A549 (cell line): ENCODE measurements at regions not wholly inside any gene's neighbourhood (a gene's known extent, or its start where the extent isn't known, plus 50 kb on each side); places are given as distances from the start of the nearest gene placed in this dataset.
A peak's percentile ranks its signal among the peaks of the same experiment; 100 is the strongest.

Source experiments
- ATAC-seq, 2 experiments: fragments of 200-7000 bp in 1 of 2; fragments of >200 bp in 1 of 2; cut with Nextera tagmentation in 1 of 2; cut with Tn5 transposase in 1 of 2; 3 replicates each; pipeline versions ENCODE4 v1.8.0 to v1.9.1; 2018 to 2020; ENCODE audit warnings: mild to moderate bottlenecking in 1 of 2, moderate library complexity in 1 of 2
- CTCF ChIA-PET: fragments of 300-600 bp; sonication (Branson Sonifier 250); formaldehyde crosslinking; extraction: SDS; loops from one replicate; lab custom pipeline; 2021; ENCODE audit warnings: antibody characterized with exemption, inconsistent platforms; lab: Yijun Ruan, JAX
- POLR2A ChIA-PET: fragments of 350-600 bp; formaldehyde crosslinking; extraction: SDS; loops from one replicate; lab custom pipeline; 2021; ENCODE audit warnings: antibody characterized with exemption, inconsistent platforms; lab: Yijun Ruan, JAX
- DNase-seq, 2 experiments: peaks; one replicate each; pipeline versions ENCODE4 v3.0.0 to v3.0.0-alpha.2; 2011 to 2016; ENCODE audit warnings: low read depth in 1 of 2, low spot score in 1 of 2
- FAIRE-seq: peaks from 2 replicates; lab custom pipeline; 2011; peaks lifted over from hg19 to GRCh38; lab: Jason Lieb, UNC
- H3K27ac ChIP-seq, 2 experiments: fragments of >200 bp; sonication (Bioruptor Twin); formaldehyde crosslinking; 3 replicates each; pipeline ENCODE4 v1.5.1; 2016 to 2017
- H3K4me1 ChIP-seq: fragments of >200 bp; sonication (Bioruptor Twin); formaldehyde crosslinking; 3 replicates; pipeline ENCODE4 v1.6.1; 2016
- H3K4me2 ChIP-seq: fragments of >200 bp; sonication (Bioruptor Twin); formaldehyde crosslinking; 3 replicates; pipeline ENCODE4 v1.6.1; 2016
- H3K4me3 ChIP-seq: fragments of >200 bp; sonication (Bioruptor Twin); formaldehyde crosslinking; 3 replicates; pipeline ENCODE4 v1.5.1; 2016
- H3K9me3 ChIP-seq: fragments of >200 bp; sonication (Bioruptor Twin); formaldehyde crosslinking; 3 replicates; pipeline ENCODE4 v1.6.1; 2016
- CBX2 ChIP-seq: fragments of 200-600 bp; sonication (generic); IDR thresholded peaks from 2 replicates; pipeline ENCODE4 v1.6.1; 2016; ENCODE audit warnings: low read depth, mild to moderate bottlenecking, borderline replicate concordance
- CEBPB ChIP-seq, 2 experiments: fragments of >200 bp in 1 of 2; sonication (Bioruptor Twin) in 1 of 2; formaldehyde crosslinking in 1 of 2; IDR thresholded peaks; 2 replicates each; pipeline ENCODE4 v1.6.1; 2012 to 2016
- CHD2 ChIP-seq: fragments of 150-350 bp; IDR thresholded peaks from 2 replicates; pipeline ENCODE4 v1.6.1; 2014; ENCODE audit warnings: low read length; ENCODE audit not compliant: partially characterized antibody
- CHD4 ChIP-seq: fragments of 200-600 bp; sonication (generic); IDR thresholded peaks from 2 replicates; pipeline ENCODE4 v1.6.1; 2016; ENCODE audit warnings: antibody characterized with exemption, mild to moderate bottlenecking, borderline replicate concordance
- EHF ChIP-seq: fragments of 250-450 bp; sonication (Bioruptor Pico); IDR thresholded peaks from 2 replicates; pipeline ENCODE4 v1.5.0; 2020; ENCODE audit warnings: mild to moderate bottlenecking
- EP300 ChIP-seq, 2 experiments: fragments of >200 bp; sonication (Bioruptor Twin); formaldehyde crosslinking; IDR thresholded peaks; 2 replicates in 1 of 2; 3 replicates in 1 of 2; pipeline ENCODE4 v1.6.1; 2016 to 2017
- FOSB ChIP-seq: fragments of 250-450 bp; sonication (Bioruptor Pico); IDR thresholded peaks from 2 replicates; pipeline ENCODE4 v1.5.0; 2020; ENCODE audit warnings: mild to moderate bottlenecking, moderate library complexity
- FOXS1 ChIP-seq: fragments of 250-450 bp; sonication (Bioruptor Pico); IDR thresholded peaks from 2 replicates; pipeline ENCODE4 v1.5.0; 2020; ENCODE audit warnings: mild to moderate bottlenecking, moderate library complexity
- HDAC2 ChIP-seq: fragments of 200-600 bp; sonication (generic); IDR thresholded peaks from 2 replicates; pipeline ENCODE4 v1.6.1; 2016
- HOXB5 ChIP-seq: fragments of 250-450 bp; sonication (Bioruptor Pico); IDR thresholded peaks from 2 replicates; pipeline ENCODE4 v1.5.0; 2020; ENCODE audit warnings: mild to moderate bottlenecking, moderate library complexity
- KDM1A ChIP-seq: fragments of 200-600 bp; sonication (generic); IDR thresholded peaks from 2 replicates; pipeline ENCODE4 v1.6.1; 2016; ENCODE audit warnings: low read depth, mild to moderate bottlenecking
- MYC ChIP-seq: IDR thresholded peaks from 2 replicates; pipeline ENCODE4 v1.6.1; 2012; ENCODE audit warnings: mild to moderate bottlenecking, inconsistent platforms, low read length, improper control_type of control experiment, borderline replicate concordance
- NFE2L2 ChIP-seq: fragments of 150-350 bp; conservative IDR thresholded peaks from 2 replicates; pipeline ENCODE4 v1.6.1; 2014; ENCODE audit warnings: low read length
- NR3C1 ChIP-seq: fragments of >200 bp; sonication (Bioruptor Twin); formaldehyde crosslinking; IDR thresholded peaks from 3 replicates; pipeline ENCODE4 v1.6.1; 2017
- POLR2AphosphoS2 ChIP-seq: conservative IDR thresholded peaks from 2 replicates; pipeline ENCODE4 v1.6.1; 2012; ENCODE audit warnings: low read length, improper control_type of control experiment, inconsistent platforms
- RAD21 ChIP-seq, 2 experiments: fragments of >200 bp in 1 of 2; sonication (Bioruptor Twin) in 1 of 2; formaldehyde crosslinking in 1 of 2; IDR thresholded peaks in 1 of 2; conservative IDR thresholded peaks in 1 of 2; 2 replicates in 1 of 2; 3 replicates in 1 of 2; pipeline ENCODE4 v1.6.1; 2012 to 2018; ENCODE audit warnings: inconsistent platforms in 1 of 2
- REST ChIP-seq: fragments of 200-600 bp; sonication (generic); IDR thresholded peaks from 2 replicates; pipeline ENCODE4 v1.6.1; 2016; ENCODE audit warnings: antibody characterized with exemption, mild to moderate bottlenecking, moderate library complexity
- SMC3 ChIP-seq: fragments of >200 bp; sonication (Bioruptor Twin); formaldehyde crosslinking; IDR thresholded peaks from 3 replicates; pipeline ENCODE4 v1.6.1; 2018; ENCODE audit warnings: inconsistent platforms
- SREBF2 ChIP-seq: fragments of 450-650 bp; IDR thresholded peaks from 2 replicates; pipeline ENCODE4 v1.6.1; 2014; ENCODE audit warnings: mild to moderate bottlenecking, moderate library complexity
- ZNF302 ChIP-seq: fragments of 250-450 bp; sonication (Bioruptor Pico); IDR thresholded peaks from 2 replicates; pipeline ENCODE4 v1.9.0; 2021; ENCODE audit warnings: inconsistent platforms, mild to moderate bottlenecking, moderate library complexity
- WGBS: methylation state at CpG from one replicate; pipeline ENCODE4 v1.1.6; 2017; ENCODE audit errors: missing lambda C conversion rate; 5-methylcytosine and 5-hydroxymethylcytosine counted together
- TF ChIP-seq, protein P1 (sequence below): fragments of >200 bp; sonication (Bioruptor Twin); formaldehyde crosslinking; IDR thresholded peaks from 3 replicates; pipeline ENCODE4 v1.6.1; 2016
- TF ChIP-seq, protein P2 (sequence below): IDR thresholded peaks from 2 replicates; pipeline ENCODE4 v1.6.1; 2012
- TF ChIP-seq, protein P3 (sequence below): fragments of 450-650 bp; IDR thresholded peaks from 2 replicates; pipeline ENCODE4 v1.6.1; 2014; ENCODE audit warnings: antibody characterized with exemption
- TF ChIP-seq, protein P4 (sequence below): fragments of 250-450 bp; sonication (Bioruptor Pico); IDR thresholded peaks from 2 replicates; pipeline ENCODE4 v1.5.0; 2020; ENCODE audit warnings: low read depth, mild to moderate bottlenecking, moderate library complexity

DNA sequence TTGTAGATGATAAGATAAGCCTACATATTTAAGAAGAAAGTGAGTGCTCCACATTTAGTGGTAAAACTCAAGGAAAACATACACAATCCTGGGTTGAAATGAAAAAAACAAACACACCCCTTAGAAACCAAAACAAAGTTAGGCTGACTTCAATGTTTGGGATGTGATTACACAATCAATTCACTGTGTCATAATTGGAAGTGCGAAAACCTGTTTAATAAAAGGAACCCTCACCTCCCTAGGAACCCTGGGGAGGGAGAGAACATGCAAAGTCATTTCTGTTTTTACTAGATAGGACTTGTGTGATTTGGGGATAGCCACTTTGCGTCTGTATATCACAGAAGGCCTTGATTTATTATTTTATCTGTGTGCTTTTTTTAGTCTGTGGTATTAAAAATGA lies 275.0 kb downstream of the NFKBIZ start:
- POLR2A ChIA-PET: no interaction called here
- 0 out of 3 replicates have a peak overlapping the region, but pooled peaks have one; percentile 2 for H3K4me2 ChIP-seq
- peaks cover 7% of the 10 kb centered on the region for H3K9me3 ChIP-seq
- DNase-seq: no peak
- ATAC-seq: no peak
- no peak overlapping the region for H3K4me3 ChIP-seq
- TF ChIP-seq CEBPB (IDR thresholded peaks at IDR 0.05): 0 out of 4 replicates have a peak, but pooled peaks of 1 of the 2 experiments have one; percentile 8
- TF ChIP-seq EHF: no peak
- TF ChIP-seq RAD21 (conservative IDR thresholded peaks at IDR 0.05 in 1 of 2, IDR thresholded peaks at IDR 0.05 in 1 of 2): no peak
- TF ChIP-seq, all 56 proteins: peak for 1
- CTCF ChIA-PET: interaction anchor here (1.1 kb wide), 1 partner anchor 101 kb away, joined by 3 read pairs; no protein-coding TSS in a partner anchor
- no peak for FAIRE-seq
- Histone ChIP-seq H3K27ac (no peak overlapping the region), H3K4me1 (peaks cover 20% of the 10 kb centered on the region)
- 43% methylated on average over 2 of the region's 2 CpGs for WGBS

DNA sequence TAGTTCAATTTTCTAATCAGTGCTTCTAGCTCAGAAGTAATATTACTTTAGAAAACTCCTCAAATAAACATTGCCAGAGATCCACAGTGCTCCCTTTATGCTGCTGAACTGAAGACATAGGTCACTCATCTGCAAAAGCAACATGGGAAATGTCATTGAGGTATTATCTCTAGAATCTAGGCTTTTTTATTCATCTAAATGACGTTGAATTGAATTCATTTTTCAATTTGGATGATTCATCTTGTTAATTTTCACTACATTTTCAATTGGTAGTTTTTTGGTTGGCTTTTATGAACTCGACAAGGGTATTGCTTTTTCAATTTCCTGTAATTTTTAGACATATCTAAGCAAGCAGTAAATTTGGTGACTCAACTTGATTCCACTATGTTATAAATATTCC lies 275.4 kb downstream of the NFKBIZ start:
- TF ChIP-seq FOXS1 (no peak), NFE2L2 (no peak), POLR2AphosphoS2 (no peak), EP300 (IDR thresholded peaks at IDR 0.05) (no peak), KDM1A (no peak), FOSB (CRISPR knock-in tag) (no peak), CHD4 (no peak), HDAC2 (no peak), ZNF302 (CRISPR knock-in tag) (no peak), NR3C1 (no peak), REST (no peak), SREBF2 (no peak)
- TF ChIP-seq, protein P1, sequence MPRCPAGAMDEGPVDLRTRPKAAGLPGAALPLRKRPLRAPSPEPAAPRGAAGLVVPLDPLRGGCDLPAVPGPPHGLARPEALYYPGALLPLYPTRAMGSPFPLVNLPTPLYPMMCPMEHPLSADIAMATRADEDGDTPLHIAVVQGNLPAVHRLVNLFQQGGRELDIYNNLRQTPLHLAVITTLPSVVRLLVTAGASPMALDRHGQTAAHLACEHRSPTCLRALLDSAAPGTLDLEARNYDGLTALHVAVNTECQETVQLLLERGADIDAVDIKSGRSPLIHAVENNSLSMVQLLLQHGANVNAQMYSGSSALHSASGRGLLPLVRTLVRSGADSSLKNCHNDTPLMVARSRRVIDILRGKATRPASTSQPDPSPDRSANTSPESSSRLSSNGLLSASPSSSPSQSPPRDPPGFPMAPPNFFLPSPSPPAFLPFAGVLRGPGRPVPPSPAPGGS: no peak
- TF ChIP-seq, protein P2, sequence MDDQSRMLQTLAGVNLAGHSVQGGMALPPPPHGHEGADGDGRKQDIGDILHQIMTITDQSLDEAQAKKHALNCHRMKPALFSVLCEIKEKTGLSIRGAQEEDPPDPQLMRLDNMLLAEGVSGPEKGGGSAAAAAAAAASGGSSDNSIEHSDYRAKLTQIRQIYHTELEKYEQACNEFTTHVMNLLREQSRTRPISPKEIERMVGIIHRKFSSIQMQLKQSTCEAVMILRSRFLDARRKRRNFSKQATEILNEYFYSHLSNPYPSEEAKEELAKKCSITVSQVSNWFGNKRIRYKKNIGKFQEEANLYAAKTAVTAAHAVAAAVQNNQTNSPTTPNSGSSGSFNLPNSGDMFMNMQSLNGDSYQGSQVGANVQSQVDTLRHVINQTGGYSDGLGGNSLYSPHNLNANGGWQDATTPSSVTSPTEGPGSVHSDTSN: no peak
- Histone ChIP-seq H3K27ac (no peak overlapping the region), H3K4me3 (no peak overlapping the region), H3K4me1 (peaks cover 22% of the 10 kb centered on the region), H3K9me3 (peaks cover 7% of the 10 kb centered on the region), H3K4me2 (no peak overlapping the region)
- DNase-seq (no peak), FAIRE-seq (peak; percentile 61), ATAC-seq (no peak)
- 45% methylated on average over 2 of the region's 2 CpGs for WGBS
- ChIA-PET CTCF (interaction anchor here (1.1 kb wide), 1 partner anchor 100 kb away, joined by 3 read pairs; no protein-coding TSS in a partner anchor), POLR2A (no interaction called here)

- FAIRE-seq: no peak
- no peak for TF ChIP-seq KDM1A
- no peak for TF ChIP-seq SMC3
- TF ChIP-seq, protein P2: no peak
- no peak for TF ChIP-seq MYC
- no peak for TF ChIP-seq HOXB5 (CRISPR knock-in tag)
- no peak for TF ChIP-seq CHD2
- TF ChIP-seq NFE2L2: no peak
- TF ChIP-seq, protein P3, sequence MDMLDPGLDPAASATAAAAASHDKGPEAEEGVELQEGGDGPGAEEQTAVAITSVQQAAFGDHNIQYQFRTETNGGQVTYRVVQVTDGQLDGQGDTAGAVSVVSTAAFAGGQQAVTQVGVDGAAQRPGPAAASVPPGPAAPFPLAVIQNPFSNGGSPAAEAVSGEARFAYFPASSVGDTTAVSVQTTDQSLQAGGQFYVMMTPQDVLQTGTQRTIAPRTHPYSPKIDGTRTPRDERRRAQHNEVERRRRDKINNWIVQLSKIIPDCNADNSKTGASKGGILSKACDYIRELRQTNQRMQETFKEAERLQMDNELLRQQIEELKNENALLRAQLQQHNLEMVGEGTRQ: no peak
- TF ChIP-seq CBX2: no peak
- no peak for TF ChIP-seq RAD21 (conservative IDR thresholded peaks at IDR 0.05 in 1 of 2, IDR thresholded peaks at IDR 0.05 in 1 of 2)
- TF ChIP-seq, protein P4, sequence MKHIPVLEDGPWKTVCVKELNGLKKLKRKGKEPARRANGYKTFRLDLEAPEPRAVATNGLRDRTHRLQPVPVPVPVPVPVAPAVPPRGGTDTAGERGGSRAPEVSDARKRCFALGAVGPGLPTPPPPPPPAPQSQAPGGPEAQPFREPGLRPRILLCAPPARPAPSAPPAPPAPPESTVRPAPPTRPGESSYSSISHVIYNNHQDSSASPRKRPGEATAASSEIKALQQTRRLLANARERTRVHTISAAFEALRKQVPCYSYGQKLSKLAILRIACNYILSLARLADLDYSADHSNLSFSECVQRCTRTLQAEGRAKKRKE (CRISPR knock-in tag): no peak
These were observed 276.1 kb downstream of the NFKBIZ start for GRCh38 chr3:102125197-102125993.

More at GRCh38 chr3:102125197-102125993, 276.1 kb downstream of the NFKBIZ start:
- Histone ChIP-seq H3K9me3 (peaks cover 7% of the 10 kb centered on the region), H3K4me2 (no peak overlapping the region), H3K4me3 (no peak overlapping the region), H3K4me1 (peaks cover 29% of the 10 kb centered on the region), H3K27ac (no peak overlapping the region; a peak in 1 of 6 replicates)
- no peak for DNase-seq
- 54% methylated on average over 5 of the region's 5 CpGs for WGBS
- ATAC-seq: no peak
- CTCF ChIA-PET: interaction anchor here (1.1 kb wide), 1 partner anchor 100 kb away, joined by 3 read pairs; no protein-coding TSS in a partner anchor
- POLR2A ChIA-PET: no interaction called here
